ENCODE measurements at regions not wholly inside any gene's neighbourhood (a gene's known extent, or its start where the extent isn't known, plus 50 kb on each side); places are given as distances from the start of the nearest gene placed in this dataset.

- no peak for DNase-seq (ENCODE audit: low read depth in 4 of 4, low spot score in 3 of 4)
These were observed 197.5 kb upstream of the FOXA2 start for GRCh38 chr20:22781869-22782268.

DNA sequence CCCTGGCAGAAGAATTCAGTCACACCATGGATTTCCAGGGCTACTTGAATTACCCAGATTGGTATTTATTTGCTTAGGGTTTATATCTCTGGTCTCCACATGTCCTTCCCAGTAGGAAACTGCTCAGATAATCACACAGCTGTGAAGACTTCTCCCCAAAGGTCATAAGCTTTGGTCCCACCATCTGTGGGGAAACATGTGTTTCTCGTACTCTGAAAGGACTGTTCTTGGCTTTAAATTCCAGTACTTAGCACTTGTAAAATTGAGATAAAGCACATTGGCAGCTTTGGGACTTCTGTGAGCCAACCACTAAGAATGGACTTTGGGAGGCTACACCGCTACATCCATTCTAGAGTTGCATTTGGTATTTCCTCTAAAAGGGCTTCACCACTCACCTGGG lies 205.3 kb upstream of the FOXA2 start:
- DNase-seq (ENCODE audit: low read depth in 4 of 4, low spot score in 3 of 4) = peak in 1 of 4 donors; percentile 45

- DNase-seq (ENCODE audit: low read depth in 4 of 4, low spot score in 3 of 4) = no peak
These were observed 207.0 kb upstream of the FOXA2 start for GRCh38 chr20:22791396-22791795.

- DNase-seq (ENCODE audit: low read depth in 4 of 4, low spot score in 3 of 4) = no peak
These were observed 207.6 kb upstream of the FOXA2 start for GRCh38 chr20:22791877-22792525.

DNA sequence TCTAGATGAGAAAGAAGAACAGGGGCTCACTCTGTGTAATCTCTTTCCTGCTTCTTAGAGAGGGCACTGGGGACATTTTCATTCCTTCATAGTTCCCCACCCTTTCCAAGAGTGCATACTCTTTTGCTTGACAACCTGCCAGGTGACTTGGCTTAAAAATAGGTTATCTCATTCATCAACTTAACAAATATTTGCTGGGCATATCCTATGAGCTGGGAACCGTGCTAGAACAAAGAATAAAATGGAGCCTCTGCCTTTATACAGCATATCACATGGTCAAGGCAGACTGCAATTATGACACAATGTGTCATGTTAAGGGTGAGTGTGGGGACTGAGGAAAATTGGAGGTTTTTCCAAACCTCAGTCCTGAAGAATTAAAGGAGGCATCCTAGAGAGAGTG lies 209.8 kb upstream of the FOXA2 start:
- DNase-seq (ENCODE audit: low read depth in 4 of 4, low spot score in 3 of 4) = no peak

DNA sequence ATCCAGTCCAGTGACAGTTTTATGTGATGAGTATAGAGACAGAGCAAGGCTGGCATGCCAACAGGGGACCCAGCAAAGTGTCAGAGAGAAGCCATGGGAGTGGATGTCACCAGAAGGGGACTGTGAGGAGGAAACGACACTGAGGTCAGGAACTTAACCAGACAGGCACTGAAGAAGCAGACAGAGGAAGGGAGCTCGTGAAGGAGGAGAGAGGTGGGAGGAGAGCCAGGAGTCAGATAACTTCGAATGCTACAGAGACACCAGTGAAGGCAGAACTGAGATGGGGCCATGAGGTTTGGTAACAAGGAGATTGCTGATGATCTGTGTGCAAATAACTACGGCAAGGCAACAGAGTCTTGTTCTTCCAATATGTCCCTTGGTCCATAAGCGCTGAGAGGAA lies 211.1 kb upstream of the FOXA2 start:
- DNase-seq (ENCODE audit: low read depth in 4 of 4, low spot score in 3 of 4) = no peak

DNA sequence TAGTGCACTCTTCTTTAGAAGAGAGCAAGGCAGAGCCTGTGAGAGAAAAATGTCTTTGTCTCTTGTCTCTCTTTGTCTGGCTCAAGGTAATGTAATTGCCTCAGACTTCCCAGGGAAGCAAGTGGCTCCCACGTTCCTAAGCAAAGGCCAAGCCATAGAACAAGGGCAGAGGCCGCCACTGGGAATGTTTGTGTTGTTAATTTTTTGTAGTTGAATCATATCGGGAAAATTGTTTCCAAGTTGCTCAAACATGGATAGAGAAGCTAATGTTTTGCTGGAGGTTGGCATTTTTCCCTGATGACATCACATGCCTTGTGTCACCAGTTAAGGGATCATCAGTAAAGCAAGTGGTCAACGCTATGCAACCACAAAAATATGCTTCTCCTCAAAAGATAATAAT lies 211.5 kb upstream of the FOXA2 start:
- DNase-seq (ENCODE audit: low read depth in 4 of 4, low spot score in 3 of 4) = no peak

DNA sequence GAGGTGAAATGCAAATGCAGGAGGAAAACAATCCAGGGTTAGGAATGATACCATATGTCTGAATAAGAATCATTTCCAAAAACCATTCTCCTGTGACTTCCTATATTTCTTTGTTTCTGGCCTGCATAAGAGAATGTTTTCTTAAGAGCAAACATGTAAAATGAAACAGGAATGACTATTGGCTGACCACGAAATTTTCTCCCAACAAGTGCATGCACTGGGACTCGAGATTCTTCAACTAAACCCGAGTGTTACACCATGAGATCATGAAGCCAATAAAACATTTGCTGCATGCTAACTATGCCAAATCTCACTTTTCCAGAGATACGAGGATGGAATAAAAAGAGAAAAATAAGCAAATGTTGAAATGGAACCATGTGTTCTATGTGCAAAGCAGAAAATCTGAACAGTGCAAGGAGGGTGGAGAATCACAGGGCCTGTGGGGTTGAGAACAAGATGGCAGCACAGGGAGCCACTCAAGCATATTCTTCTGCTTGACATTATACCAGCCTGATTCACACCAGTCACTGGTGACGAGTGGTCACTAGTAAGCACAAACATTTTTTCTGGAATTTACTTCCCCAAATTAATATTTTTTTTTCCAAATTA lies 212.2 kb upstream of the FOXA2 start:
- no peak for DNase-seq (ENCODE audit: low read depth in 4 of 4, low spot score in 3 of 4)

DNA sequence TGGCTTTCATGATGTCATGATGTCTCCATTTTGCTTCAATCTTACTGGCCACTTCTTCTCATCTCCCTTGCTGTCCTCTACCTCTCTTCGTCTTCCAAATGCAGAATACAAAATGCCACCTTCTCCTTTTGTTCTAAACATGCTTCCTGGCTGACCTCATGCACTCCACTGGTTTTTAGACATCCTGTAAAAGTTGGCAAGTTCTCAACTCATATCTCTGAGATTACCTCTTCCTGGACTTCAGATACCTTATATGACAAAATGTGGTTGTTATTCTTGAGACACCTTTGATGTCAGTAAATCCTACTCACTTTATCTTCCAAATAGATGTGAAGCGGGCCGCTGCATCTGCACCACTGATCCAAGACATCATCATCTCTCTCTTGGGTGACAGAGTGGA lies 212.7 kb upstream of the FOXA2 start:
- no peak for DNase-seq (ENCODE audit: low read depth in 4 of 4, low spot score in 3 of 4)

- DNase-seq (ENCODE audit: low read depth in 4 of 4, low spot score in 3 of 4) = no peak
These were observed 215.3 kb upstream of the FOXA2 start for GRCh38 chr20:22799687-22800086.

GRCh38 chr20:22800129-22800528 lies 215.8 kb upstream of the FOXA2 start:
- DNase-seq (ENCODE audit: low read depth in 4 of 4, low spot score in 3 of 4) = no peak

- DNase-seq (ENCODE audit: low read depth in 4 of 4, low spot score in 3 of 4) = no peak
These were observed 217.2 kb upstream of the FOXA2 start for GRCh38 chr20:22801528-22801927.

- no peak for DNase-seq (ENCODE audit: low read depth in 4 of 4, low spot score in 3 of 4)
These were observed 217.9 kb upstream of the FOXA2 start for GRCh38 chr20:22802296-22802695.

DNA sequence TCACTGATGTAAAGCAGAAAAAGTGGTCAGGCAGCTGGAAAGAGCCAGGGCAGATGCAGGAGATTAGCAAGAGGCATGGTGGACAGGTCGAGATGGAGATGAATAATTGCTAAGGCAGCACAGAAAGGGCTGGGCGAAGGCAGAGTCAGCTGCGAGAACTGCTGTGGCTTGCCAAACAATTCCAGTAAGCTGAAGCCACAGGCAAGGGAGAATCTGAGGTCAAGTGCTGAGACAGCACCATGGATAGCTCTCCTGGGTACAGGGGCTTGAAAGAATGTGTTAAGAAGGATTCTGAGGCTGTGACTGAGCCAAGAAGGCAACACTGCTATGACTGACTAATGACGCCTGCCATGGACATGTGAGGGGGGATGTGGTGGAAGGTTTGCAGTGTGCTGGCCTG lies 220.8 kb upstream of the FOXA2 start:
- DNase-seq (ENCODE audit: low read depth in 4 of 4, low spot score in 3 of 4) = peak in 1 of 4 donors; percentile 29

GRCh38 chr20:22805996-22806395 lies 221.6 kb upstream of the FOXA2 start:
- DNase-seq (ENCODE audit: low read depth in 4 of 4, low spot score in 3 of 4) = no peak

- no peak for DNase-seq (ENCODE audit: low read depth in 4 of 4, low spot score in 3 of 4)
These were observed 222.7 kb upstream of the FOXA2 start for GRCh38 chr20:22807045-22807444.

- DNase-seq (ENCODE audit: low read depth in 4 of 4, low spot score in 3 of 4) = no peak
These were observed 223.4 kb upstream of the FOXA2 start for GRCh38 chr20:22807646-22808244.

DNA sequence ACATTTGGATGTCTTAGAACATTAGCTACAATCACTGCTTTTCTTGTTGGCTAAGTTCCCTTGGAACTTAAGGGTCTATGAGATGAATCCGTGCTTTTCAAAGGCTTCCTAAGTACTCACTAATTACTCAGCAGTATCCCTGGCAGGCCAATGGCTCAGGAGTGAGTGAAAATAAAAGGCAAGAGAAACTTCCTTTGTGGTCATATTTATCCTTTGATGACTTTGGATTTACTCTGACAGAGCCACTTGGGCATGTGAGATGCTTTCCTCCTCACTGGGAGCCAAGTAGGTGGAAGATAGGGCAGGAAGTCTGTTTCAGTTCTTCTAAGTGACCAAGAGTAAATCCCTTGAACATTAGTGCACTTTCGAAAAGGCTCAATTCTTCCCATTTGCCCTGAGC lies 224.3 kb upstream of the FOXA2 start:
- no peak for DNase-seq (ENCODE audit: low read depth in 4 of 4, low spot score in 3 of 4)

- DNase-seq (ENCODE audit: low read depth in 4 of 4, low spot score in 3 of 4) = no peak
These were observed 225.1 kb upstream of the SSTR4 start for GRCh38 chr20:22810030-22810429.

DNA sequence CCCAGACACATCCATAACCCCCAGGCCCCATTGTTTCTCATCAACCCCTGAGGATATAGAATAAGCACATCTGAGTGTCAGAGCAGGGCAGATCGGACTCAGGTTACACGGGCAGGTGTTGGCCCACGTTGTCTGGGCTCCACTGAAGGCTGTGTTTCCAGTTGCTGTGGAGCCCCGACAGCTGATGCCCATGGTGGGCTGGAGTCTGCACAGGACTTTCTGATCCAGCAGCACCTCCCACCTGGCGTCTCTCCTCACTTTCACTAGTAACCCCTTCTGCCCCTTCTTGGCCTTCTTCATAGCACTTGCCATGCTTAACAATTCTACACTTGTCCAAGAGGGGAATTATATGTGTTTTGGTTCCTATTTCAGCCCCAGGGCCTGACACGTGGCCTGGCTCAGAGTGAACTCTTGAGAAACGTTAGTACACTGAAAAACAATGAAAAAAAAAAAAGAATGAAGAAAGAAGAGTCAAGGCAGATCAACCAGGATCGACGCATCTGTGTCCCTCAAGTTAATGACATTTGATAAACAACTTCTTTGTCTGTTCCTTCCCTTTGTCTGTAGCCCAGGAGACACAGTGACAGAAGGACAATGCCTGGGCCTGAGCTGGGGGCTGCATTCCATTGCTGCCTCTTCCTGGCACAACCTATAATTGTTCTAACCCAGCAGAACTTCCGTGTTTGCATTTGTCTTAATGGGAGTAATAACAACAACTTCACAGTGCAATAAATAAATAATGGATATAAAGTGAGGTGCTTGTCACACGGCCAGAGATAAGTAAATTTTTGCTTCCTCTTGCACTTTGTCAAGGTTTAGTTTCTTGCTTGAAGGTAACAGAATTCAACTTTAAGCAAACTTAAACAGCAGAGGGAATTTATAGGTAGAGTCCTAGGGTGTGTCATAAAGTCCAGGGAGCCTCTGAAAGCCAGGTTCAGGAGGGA lies 224.2 kb upstream of the SSTR4 start:
- no peak for DNase-seq (ENCODE audit: low read depth in 4 of 4, low spot score in 3 of 4)

DNA sequence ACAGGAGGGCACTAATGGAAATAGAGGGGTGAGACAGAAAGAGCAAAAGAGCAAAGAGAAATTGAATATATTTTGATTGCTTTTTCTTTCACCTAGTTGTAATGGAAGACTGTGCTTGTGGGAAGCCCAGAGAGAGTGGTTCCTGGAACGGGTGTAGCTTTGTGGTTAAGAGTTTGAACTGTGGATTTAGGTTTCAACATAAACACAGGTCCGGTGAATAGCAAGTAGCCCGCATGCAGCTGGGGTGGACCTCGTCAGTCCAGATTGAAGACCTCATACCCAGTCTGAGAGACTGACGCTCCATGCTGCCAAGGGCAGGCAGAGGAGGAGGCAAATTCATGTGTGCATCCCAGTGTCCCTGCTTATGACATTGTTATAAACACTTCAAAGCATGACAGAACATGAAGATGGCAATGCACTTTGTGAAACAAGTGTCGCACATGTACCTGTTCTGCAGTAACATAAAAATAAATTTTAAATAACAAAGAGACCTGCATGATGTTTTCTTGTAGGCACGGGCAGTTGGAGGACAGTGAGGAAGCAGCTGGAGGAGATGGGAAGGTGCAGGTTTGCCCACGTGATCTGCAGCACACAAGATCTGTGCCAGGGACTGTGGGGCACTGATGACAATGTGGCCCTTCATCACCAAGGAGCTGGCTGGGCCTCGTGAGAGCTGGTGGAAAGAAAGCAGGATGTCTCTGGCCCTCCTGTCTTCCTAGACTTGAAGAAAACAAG lies 220.5 kb upstream of the SSTR4 start:
- DNase-seq (ENCODE audit: low read depth in 4 of 4, low spot score in 3 of 4) = no peak
